SKM-1 (cell line): ENCODE measurements at regions not wholly inside any gene's neighbourhood (a gene's known extent, or its start where the extent isn't known, plus 50 kb on each side); places are given as distances from the start of the nearest gene placed in this dataset.

ENCODE experiments used
- DNase-seq: peaks from one replicate; lab custom pipeline; 2025; ENCODE audit not compliant: unreplicated experiment; lab: John Stamatoyannopoulos, UW

DNA sequence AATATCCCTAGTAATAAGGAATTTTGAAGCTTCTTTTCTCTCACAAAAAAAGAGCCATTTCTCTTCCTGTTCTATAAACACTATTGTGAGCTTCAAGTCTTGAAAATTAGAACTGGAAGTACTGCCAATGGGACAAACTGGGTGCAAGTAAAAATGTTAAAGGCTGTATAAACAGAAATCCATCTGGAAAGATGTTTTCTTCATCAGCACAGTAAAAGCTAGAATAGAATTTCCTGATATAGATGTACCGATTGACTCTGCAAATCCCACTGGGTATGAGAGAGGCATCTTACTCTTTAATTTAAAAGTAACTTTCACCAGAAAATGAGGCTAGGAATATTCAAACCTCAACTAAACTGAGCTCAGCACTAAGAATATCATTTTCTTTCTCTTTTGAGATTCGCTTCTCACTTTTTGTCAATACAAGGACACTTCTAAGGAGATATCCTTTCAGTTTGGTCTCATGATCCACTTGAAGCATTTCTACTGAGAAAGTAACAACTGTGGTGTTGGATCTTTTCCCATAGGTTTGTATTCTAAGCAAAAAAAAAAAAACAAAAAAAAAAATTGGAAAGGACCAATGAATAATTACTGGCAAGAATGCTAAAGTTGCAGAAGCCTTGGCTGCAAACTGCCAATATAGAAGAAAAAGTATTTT is 169.0 kb upstream of the PRDM1 start:
- DNase-seq = no peak

GRCh38 chr6:105911106-105911629 is 175.0 kb upstream of the PRDM1 start:
- no peak for DNase-seq

DNA sequence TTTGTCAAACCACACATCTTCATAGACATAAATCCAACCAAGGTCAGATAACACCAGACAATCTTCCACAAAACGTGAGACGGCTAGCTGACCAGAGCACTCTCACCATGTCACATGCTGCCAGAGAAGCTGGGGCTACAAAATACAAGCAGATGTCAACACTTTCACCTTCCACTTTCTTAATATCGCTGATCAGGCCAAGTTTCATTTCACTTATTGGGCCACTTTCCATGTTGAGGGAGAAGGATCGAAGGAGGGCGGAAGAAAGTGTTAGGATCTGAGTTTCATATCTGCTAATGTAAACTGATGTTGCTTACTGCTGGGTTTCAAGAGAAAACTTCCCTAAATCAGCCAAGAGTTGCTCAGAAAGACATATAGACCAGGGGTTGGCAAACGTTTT is 177.0 kb upstream of the PRDM1 start:
- DNase-seq = no peak

- no peak for DNase-seq
These were observed 178.1 kb upstream of the PRDM1 start for GRCh38 chr6:105907991-105908390.

DNA sequence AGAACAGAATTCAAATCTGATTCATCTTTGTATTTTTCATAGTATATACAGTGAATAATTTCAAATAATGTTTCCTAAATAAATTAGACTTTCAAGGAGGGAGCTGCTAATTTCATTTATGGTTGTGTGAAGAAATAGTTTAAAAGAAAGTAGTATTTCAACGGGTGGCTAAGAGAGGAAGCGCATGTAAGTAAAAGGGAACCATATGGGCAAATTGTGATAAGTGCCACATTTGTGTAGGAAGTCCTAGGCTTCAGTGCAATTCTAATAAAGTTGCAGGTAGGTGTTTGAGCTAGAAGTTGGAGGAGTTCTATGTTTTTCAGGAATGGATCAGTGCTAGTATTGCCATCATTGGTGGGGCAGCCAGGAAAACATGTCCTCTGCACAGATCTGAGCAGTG is 178.8 kb upstream of the PRDM1 start:
- DNase-seq = no peak

DNA sequence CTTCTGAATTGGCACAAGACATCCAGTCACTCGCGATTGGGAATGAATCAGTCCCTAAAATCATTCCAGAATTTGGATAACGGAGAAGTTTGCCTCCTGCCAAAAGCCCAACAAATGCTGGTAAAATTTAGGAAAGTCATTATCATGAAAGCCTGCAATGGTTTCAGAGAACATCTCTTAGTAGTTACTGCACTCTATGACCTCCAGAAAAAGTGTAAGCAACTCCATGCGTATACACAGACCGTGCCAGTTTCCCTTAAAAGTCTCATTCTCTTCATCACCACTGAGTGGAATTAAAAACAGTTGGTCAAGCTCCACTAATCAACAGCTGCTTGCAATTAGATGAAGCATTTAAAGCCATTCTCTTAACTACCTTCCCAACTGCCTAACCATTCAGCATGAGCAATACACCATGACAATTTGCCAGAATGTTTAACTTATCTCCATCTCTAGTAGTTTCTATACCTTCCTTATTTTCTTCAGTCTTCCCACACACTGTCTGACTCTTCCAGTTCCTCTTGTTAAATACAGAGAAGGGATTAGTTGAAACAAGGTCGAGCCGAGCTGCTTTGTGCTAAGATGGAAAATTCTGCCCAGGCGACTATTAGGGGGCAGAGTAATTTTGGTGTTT is 183.6 kb upstream of the PRDM1 start:
- no peak for DNase-seq

DNA sequence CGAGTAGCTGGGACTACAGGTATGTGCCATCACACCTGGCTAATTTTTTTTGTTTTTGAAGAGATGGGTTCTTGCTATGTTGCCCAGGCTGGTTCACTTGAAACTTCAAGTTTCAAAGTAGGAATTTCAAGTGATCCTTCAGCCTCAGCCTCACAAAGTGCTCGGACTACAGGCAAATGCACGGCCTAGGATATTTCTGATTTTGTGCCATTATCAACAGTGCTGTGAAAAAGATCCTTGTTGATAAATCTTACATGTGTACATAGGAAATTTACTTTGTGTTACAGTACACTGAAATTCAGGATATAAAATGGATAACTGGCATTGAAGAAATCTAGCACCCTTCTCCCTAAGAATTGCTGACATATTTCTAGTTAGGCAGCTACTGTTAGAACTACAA is 184.6 kb upstream of the PRDM1 start:
- DNase-seq = no peak

DNA sequence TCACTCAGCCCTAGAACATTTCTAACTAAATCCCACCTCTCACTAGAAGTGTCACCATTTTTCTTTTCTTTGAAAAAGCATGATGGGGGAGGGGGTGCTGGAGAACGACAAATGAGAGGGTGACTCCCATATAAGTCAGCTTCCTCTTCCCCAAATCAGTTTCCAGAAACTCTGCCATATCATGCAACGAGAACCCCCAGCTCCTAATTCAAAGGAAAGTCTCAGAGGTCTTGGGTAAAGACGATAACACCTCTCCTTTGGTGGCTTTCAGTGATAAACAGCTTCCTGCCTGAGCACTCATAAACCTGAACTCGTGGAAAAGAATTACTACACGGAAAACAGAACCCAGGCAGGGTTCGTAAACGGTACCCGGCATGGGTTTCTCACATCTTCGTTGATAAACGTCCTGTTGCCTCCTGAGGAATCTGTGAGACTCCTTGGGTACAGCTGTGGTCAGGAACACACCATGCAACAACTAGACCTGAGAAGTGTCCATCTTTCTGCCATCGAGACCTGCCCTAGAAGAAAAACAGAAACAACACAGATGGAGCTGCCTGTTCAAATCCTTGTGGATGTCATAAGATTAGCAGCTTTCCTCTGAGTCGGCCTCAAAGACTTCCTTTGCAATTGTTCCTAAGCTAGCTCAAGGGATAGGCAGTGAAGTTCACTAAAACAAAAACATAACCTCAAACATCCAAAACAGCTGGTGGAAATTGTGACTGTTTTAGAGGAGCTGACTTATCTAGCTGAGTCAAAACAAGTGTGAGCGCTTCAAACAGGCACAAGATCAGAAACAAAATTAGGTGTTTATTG is 185.8 kb upstream of the PRDM1 start:
- no peak for DNase-seq

GRCh38 chr6:105898286-105898685 is 187.8 kb upstream of the PRDM1 start:
- DNase-seq = no peak

- no peak for DNase-seq
These were observed 189.0 kb upstream of the PRDM1 start for GRCh38 chr6:105897131-105897530.

GRCh38 chr6:105896821-105897095 is 189.4 kb upstream of the PRDM1 start:
- DNase-seq = no peak

DNA sequence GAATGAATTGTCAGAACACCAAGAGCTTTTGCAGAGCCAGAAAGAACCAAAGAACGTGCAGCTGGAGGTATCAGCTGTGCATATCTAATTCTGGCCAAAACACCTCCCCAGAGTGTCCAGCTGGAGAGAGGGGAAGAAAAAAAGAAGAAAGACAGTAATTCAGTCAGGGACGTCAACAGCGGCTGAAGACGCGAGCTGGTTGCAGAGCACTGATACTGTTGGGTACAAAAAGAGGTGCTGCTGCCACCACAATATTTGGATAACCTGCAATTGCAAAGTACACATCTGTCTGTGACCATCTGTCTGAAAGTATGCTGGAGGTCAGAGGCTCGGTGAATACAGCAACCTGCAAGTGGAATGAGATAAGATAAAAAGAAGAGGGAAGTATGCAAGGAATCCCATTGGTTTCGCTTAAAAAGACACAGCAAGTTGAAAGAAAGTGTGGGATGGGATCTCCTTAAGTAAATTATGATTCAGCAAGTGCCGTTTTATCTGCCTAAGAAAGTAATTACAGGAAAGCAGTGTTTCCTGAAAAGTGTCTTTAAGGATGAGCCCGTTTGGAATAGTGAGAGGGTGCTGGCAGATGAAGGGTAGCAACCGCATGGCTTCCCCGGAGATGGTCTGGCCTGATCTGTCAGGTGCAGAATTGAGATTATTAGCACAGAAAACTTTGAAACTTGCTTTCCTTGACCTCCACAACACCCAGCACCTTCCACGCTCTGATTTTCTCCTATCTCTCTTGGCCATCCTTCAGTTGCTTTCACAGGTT is 189.9 kb upstream of the PRDM1 start:
- DNase-seq = no peak

DNA sequence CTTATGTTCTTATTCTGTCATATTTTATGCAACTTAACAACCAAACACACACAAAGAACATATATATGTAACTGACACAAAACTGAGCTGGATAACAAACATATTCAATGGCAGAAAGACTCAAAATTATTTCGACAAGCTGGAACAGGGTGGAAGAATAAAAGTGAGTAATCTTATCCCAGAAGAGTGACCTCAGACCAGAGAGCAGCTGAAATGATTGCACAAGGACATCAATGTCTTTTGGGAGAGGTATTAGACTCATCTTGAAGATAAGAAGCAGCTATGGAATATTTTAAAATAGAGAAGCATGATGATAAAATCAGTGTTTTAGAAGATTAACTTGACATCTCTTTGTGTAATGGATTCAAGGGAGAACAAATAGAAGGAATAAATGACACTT is 191.6 kb upstream of the PRDM1 start:
- no peak for DNase-seq

GRCh38 chr6:105893741-105894140 is 192.4 kb upstream of the PRDM1 start:
- no peak for DNase-seq

GRCh38 chr6:105892577-105893262 is 193.4 kb upstream of the PRDM1 start:
- DNase-seq = peak; percentile 82

DNA sequence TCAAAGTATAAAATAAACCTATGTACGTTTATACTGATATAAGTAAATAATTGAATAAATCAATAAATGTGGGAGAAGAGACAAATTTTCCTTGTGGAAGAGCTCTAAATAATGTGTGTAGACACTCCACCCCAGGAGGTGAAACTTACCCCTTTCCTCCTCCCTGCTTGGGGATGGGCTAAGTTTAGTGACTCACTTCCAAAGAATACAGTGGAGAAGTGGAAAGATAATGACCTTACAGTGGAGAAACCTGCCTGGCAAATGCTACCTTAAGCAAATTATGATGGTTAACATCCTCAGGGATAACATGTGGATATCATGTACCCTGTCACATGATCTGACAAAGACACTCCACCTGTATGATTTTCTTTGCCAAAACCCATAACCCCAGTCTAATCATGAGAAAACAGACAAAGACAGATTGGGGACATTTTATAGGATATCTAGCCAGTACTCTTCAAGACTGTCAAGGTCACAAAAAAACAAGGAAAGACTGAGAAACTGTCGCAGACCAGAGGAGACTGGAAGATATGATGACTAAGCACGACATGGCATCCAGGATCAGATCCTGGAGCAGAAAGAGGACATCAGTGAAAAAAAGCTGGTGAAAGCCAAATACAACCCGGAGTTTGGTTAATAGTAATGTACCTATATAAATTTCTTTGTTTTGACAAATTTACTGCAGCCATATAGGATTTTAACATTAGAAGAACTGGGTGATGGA is 195.5 kb upstream of the PRDM1 start:
- no peak for DNase-seq

DNA sequence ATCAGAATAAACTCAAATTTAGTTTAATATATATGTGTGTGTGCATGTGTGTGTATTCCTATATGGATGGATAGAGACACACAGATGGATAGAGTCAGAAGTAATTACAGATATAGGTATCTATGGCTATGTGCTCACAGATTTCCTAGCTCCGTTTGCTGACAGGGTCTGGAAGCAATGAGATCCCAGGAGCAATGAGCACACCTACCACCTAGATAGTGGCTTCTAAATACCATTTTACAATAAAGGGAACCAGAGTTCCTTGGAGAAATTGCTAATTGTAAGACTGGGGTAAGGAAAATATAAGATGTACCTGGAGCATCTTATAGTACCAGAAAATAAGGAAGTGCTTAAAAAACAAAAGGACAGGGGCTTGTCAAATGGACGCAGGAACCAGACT is 196.2 kb upstream of the PRDM1 start:
- no peak for DNase-seq

GRCh38 chr6:105886814-105887544 is 199.2 kb upstream of the PRDM1 start:
- no peak for DNase-seq

DNA sequence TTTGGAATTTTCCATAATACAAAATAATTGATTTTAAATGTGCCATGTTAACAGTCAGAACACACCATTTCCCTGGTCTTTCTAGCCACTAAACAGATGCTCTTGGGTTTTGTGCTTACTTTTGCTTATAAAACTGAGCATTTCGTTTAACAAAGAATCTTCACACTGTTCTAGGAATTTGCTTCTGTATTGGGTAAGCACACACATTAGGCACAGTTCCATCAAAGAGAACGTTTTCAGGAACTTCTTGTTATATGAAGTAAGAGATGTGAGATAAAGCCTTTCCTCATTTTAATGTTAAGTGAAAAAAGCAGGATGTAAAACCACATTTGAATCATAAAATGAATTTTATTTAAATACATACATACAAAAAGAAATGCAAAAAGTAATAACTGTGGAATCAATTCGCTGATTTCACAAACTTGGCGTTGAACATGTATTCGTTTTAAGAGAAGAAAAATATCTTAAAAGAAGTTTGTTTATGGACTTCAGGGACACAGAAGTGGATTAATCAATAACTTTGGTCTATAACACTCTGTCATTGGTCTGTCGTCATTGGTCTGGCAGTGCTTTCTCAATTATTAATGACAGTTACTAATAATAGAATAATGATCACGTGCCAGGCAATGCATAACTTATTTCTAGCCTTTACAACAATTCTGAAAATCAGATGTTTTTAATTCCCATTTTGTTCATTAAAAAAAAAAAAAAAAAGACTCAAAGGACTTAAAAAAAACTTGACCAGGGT is 199.9 kb upstream of the PRDM1 start:
- no peak for DNase-seq
